ENCODE measurements at regions not wholly inside any gene's neighbourhood (a gene's known extent, or its start where the extent isn't known, plus 50 kb on each side); places are given as distances from the start of the nearest gene placed in this dataset.

GRCh38 chrX:121301356-121301755 is 253.9 kb downstream of the GLUD2 start:
- TF ChIP-seq SPI1 (IDR thresholded peaks at IDR 0.05; ENCODE audit: low read depth, low read length) (no peak), POLR2A (IDR thresholded peaks at IDR 0.05; ENCODE audit: low read depth, low read length) (no peak), POLR2AphosphoS5 (IDR thresholded peaks at IDR 0.05; ENCODE audit: low read depth, low read length) (no peak), TAF1 (IDR thresholded peaks at IDR 0.05; ENCODE audit: low read depth, low read length) (no peak), PAX5 (IDR thresholded peaks at IDR 0.05; ENCODE audit: insufficient read depth, low read length, severe bottlenecking) (no peak)
